ENCODE measurements at regions not wholly inside any gene's neighbourhood (a gene's known extent, or its start where the extent isn't known, plus 50 kb on each side); places are given as distances from the start of the nearest gene placed in this dataset.

GRCh38 chr14:66398437-66398836 is 87.7 kb upstream of the CCDC196 start:
- in situ Hi-C loops (cut with HindIII; ENCODE audit: low pct_unique_long_range_greater_than_20kb, low sequenced_read_pairs), result no loop called here
- DNase-seq (ENCODE audit: low read depth, low spot score), result no peak

DNA sequence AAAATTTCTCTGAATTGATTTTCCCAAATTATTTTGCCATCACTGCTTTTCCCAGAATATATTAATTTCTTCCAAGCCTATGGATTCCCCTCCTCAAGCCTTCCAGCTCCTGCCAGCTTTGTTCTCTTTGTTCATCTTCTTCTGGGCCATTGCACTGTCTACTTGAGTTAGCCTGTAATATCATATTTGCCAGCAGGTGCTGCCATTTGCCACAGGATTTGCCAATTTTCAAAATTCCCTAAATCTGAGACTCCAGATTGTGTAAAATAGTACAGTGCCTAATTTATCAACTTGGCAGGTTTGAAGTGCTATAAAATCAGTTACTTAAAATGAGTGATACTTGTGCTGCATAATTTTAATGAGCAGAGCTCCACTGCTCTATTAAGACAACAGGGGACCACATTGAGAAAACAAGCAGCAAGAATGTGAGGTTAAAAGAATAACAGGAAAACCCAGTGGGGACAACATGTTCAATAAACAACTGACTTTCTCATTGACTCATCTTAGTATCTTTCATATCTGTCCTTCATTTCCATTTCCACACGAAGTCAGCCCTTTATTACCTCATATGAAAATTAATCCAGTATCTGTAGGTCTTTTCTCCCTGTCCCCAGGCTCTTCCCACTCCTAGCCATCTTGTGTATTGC is 84.6 kb upstream of the CCDC196 start:
- peak; percentile 41 for DNase-seq (ENCODE audit: low read depth, low spot score)
- in situ Hi-C loops (cut with HindIII; ENCODE audit: low pct_unique_long_range_greater_than_20kb, low sequenced_read_pairs), result no loop called here

- in situ Hi-C loops (cut with HindIII; ENCODE audit: low pct_unique_long_range_greater_than_20kb, low sequenced_read_pairs), result no loop called here
- DNase-seq (ENCODE audit: low read depth, low spot score), result peak; percentile 76
Observed at GRCh38 chr14:66403183-66403582, 83.0 kb upstream of the CCDC196 start.

DNA sequence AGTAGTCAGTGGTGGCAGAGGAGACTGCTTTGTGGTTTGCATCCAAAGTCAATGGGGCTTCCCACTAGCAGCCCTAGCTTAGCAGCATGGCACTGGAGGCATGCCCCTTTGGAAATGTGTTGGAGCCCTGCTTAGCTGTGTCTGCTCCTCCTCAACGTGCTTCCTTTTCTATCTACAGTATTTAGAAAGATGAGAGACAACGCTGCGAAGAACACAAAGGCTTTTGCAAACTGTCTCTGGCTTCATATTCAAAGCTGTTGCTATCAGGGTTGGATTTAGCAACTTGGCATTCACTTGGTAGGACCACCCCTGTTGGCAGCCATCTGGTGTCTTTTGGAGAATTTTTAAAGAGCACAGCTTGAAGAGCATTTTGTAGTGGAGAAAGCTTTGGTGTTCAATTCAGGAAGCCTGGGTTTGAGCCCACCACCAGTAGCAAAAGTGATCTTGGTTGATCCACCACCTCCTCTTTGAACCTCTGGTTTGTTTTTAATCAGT is 82.1 kb upstream of the CCDC196 start:
- no peak for DNase-seq (ENCODE audit: low read depth, low spot score)
- in situ Hi-C loops (cut with HindIII; ENCODE audit: low pct_unique_long_range_greater_than_20kb, low sequenced_read_pairs), result no loop called here

GRCh38 chr14:66405158-66405557 is 81.0 kb upstream of the CCDC196 start:
- no peak for DNase-seq (ENCODE audit: low read depth, low spot score)
- in situ Hi-C loops (cut with HindIII; ENCODE audit: low pct_unique_long_range_greater_than_20kb, low sequenced_read_pairs), result no loop called here

GRCh38 chr14:66413901-66414300 is 72.3 kb upstream of the CCDC196 start:
- in situ Hi-C loops (cut with HindIII; ENCODE audit: low pct_unique_long_range_greater_than_20kb, low sequenced_read_pairs), result no loop called here
- DNase-seq (ENCODE audit: low read depth, low spot score), result no peak

GRCh38 chr14:66414511-66414910 is 71.7 kb upstream of the CCDC196 start:
- in situ Hi-C loops (cut with HindIII; ENCODE audit: low pct_unique_long_range_greater_than_20kb, low sequenced_read_pairs), result no loop called here
- DNase-seq (ENCODE audit: low read depth, low spot score), result no peak

DNA sequence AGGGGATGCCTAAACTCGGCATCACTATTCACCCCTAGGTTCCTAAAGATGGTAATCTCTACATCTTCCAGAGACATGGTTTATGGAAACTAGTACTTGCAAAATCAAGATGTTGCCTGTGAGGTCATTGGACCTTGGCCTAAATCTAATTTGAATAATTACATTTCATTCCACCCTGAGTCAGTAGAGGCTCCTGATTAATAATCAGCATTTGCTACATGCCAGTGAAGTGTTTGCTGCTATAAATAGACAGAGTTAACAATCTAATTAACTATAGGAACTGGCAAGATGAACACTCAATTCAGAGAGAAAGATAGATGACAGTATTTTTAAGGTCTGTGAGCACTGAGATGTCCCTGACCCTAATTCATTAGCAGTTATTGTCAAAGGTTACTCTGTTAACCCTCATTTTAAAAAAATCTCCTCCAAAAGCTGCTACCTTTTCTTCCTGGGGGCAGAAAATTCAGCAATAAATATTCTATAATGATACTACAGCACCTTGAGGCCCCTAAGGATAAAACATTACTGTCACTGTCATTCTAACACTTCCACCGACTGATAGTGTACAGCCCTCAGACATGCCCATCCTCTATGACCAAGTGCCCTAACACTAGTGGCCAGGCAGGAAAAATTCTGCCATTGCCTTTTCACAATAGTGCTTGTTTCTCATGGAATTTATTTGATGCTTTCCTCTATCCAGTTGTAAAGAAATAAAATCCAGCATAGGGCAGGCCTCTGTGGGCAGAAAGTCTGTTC is 65.7 kb upstream of the CCDC196 start:
- in situ Hi-C loops (cut with HindIII; ENCODE audit: low pct_unique_long_range_greater_than_20kb, low sequenced_read_pairs), result no loop called here
- no peak for DNase-seq (ENCODE audit: low read depth, low spot score)

- no peak for DNase-seq (ENCODE audit: low read depth, low spot score)
- in situ Hi-C loops (cut with HindIII; ENCODE audit: low pct_unique_long_range_greater_than_20kb, low sequenced_read_pairs), result no loop called here
Observed at GRCh38 chr14:66421990-66422946, 63.9 kb upstream of the CCDC196 start.

GRCh38 chr14:66425402-66425801 is 60.8 kb upstream of the CCDC196 start:
- in situ Hi-C loops (cut with HindIII; ENCODE audit: low pct_unique_long_range_greater_than_20kb, low sequenced_read_pairs), result no loop called here
- no peak for DNase-seq (ENCODE audit: low read depth, low spot score)

GRCh38 chr14:66426451-66426850 is 59.7 kb upstream of the CCDC196 start:
- in situ Hi-C loops (cut with HindIII; ENCODE audit: low pct_unique_long_range_greater_than_20kb, low sequenced_read_pairs), result no loop called here
- no peak for DNase-seq (ENCODE audit: low read depth, low spot score)

- DNase-seq (ENCODE audit: low read depth, low spot score), result no peak
- in situ Hi-C loops (cut with HindIII; ENCODE audit: low pct_unique_long_range_greater_than_20kb, low sequenced_read_pairs), result no loop called here
Observed at GRCh38 chr14:66432334-66432733, 53.8 kb upstream of the CCDC196 start.

- in situ Hi-C loops (cut with HindIII; ENCODE audit: low pct_unique_long_range_greater_than_20kb, low sequenced_read_pairs), result no loop called here
- no peak for DNase-seq (ENCODE audit: low read depth, low spot score)
Observed at GRCh38 chr14:66434464-66434863, 51.7 kb upstream of the CCDC196 start.

GRCh38 chr14:66435683-66436082 is 50.5 kb upstream of the CCDC196 start:
- no peak for DNase-seq (ENCODE audit: low read depth, low spot score)
- in situ Hi-C loops (cut with HindIII; ENCODE audit: low pct_unique_long_range_greater_than_20kb, low sequenced_read_pairs), result no loop called here

Small RNAs in the stretch of these regions (small RNA-seq; reads per million reads assigned to genes)
- 0 reads per million in 2 experiments for gene RF00019

Measured in SK-MEL-5 (cell line).